ENCODE measurements at regions not wholly inside any gene's neighbourhood (a gene's known extent, or its start where the extent isn't known, plus 50 kb on each side); places are given as distances from the start of the nearest gene placed in this dataset.

GRCh38 chr4:4721636-4722035, 137.8 kb upstream of the MSX1 start:
- no peak for TF ChIP-seq ARNT (IDR thresholded peaks at IDR 0.05)
- TF ChIP-seq KAT7 (CRISPR knock-in tag; IDR thresholded peaks at IDR 0.05; ENCODE audit: borderline replicate concordance), result no peak

Data from K562 (cell line).